ENCODE measurements at regions not wholly inside any gene's neighbourhood (a gene's known extent, or its start where the extent isn't known, plus 50 kb on each side); places are given as distances from the start of the nearest gene placed in this dataset.

GRCh38 chr5:54669845-54670244, 152.3 kb downstream of the SNX18 start:
- Histone ChIP-seq H3K27me3 (no peaks in the 10 kb centered on the region), H3K36me3 (no peaks in the 10 kb centered on the region), H3K27ac (peak overlapping the region; percentile 66 to 79), H3K4me3 (no peak overlapping the region), H3K9me3 (no peaks in the 10 kb centered on the region), H3K4me1 (peaks cover 6 to 36% of the 10 kb centered on the region in 2 donors)
- no peak for DNase-seq (ENCODE audit: low spot score in 2 of 2)
- TF ChIP-seq CTCF (IDR thresholded peaks at IDR 0.05): no peak
- intact Hi-C loops (cut with DNase I): no loop called here

GRCh38 chr5:54669285-54669684, 151.7 kb downstream of the SNX18 start:
- Histone ChIP-seq H3K4me3 (no peak overlapping the region), H3K27ac (peak overlapping the region; percentile 66 to 79), H3K36me3 (no peaks in the 10 kb centered on the region), H3K27me3 (no peaks in the 10 kb centered on the region), H3K9me3 (no peaks in the 10 kb centered on the region), H3K4me1 (peaks cover 9 to 42% of the 10 kb centered on the region in 2 donors)
- intact Hi-C loops (cut with DNase I): no loop called here
- TF ChIP-seq CTCF (IDR thresholded peaks at IDR 0.05): no peak
- no peak for DNase-seq (ENCODE audit: low spot score in 2 of 2)

GRCh38 chr5:54668096-54668495, 150.5 kb downstream of the SNX18 start:
- Histone ChIP-seq H3K9me3 (no peaks in the 10 kb centered on the region), H3K4me3 (no peak overlapping the region), H3K27me3 (no peaks in the 10 kb centered on the region), H3K36me3 (no peaks in the 10 kb centered on the region), H3K4me1 (peaks cover 9 to 51% of the 10 kb centered on the region in 2 donors), H3K27ac (no peak overlapping the region)
- no peak for DNase-seq (ENCODE audit: low spot score in 2 of 2)
- TF ChIP-seq CTCF (IDR thresholded peaks at IDR 0.05): no peak
- intact Hi-C loops (cut with DNase I): no loop called here

GRCh38 chr5:54667136-54667535, 149.6 kb downstream of the SNX18 start:
- no peaks in the 10 kb centered on the region for H3K36me3 ChIP-seq
- peaks cover 9 to 55% of the 10 kb centered on the region in 2 donors for H3K4me1 ChIP-seq
- H3K27ac ChIP-seq: peak overlapping the region in 1 of 2 donors; percentile 5
- H3K27me3 ChIP-seq: no peaks in the 10 kb centered on the region
- intact Hi-C loops (cut with DNase I): no loop called here
- no peaks in the 10 kb centered on the region for H3K9me3 ChIP-seq
- DNase-seq (ENCODE audit: low spot score in 2 of 2): no peak
- H3K4me3 ChIP-seq: no peak overlapping the region
- TF ChIP-seq CTCF (IDR thresholded peaks at IDR 0.05): no peak

GRCh38 chr5:54663866-54664265, 146.3 kb downstream of the SNX18 start:
- no peak for TF ChIP-seq CTCF (IDR thresholded peaks at IDR 0.05)
- intact Hi-C loops (cut with DNase I): no loop called here
- DNase-seq (ENCODE audit: low spot score in 2 of 2): peak in 1 of 2 donors; percentile 88
- H3K4me1 ChIP-seq: peaks cover 6 to 36% of the 10 kb centered on the region in 2 donors
- H3K27me3 ChIP-seq: no peaks in the 10 kb centered on the region
- H3K36me3 ChIP-seq: no peaks in the 10 kb centered on the region
- H3K9me3 ChIP-seq: no peaks in the 10 kb centered on the region
- no peak overlapping the region for H3K4me3 ChIP-seq
- H3K27ac ChIP-seq: peak overlapping the region; percentile 67 to 76

GRCh38 chr5:54661111-54661510, 143.6 kb downstream of the SNX18 start:
- no peaks in the 10 kb centered on the region for H3K9me3 ChIP-seq
- intact Hi-C loops (cut with DNase I): no loop called here
- no peak for TF ChIP-seq CTCF (IDR thresholded peaks at IDR 0.05)
- H3K4me1 ChIP-seq: peaks cover 6 to 43% of the 10 kb centered on the region in 2 donors
- H3K27ac ChIP-seq: no peak overlapping the region
- no peaks in the 10 kb centered on the region for H3K27me3 ChIP-seq
- no peak for DNase-seq (ENCODE audit: low spot score in 2 of 2)
- H3K36me3 ChIP-seq: no peaks in the 10 kb centered on the region
- no peak overlapping the region for H3K4me3 ChIP-seq
